Lower leg skin (tissue), 3 donors: ENCODE measurements at regions not wholly inside any gene's neighbourhood (a gene's known extent, or its start where the extent isn't known, plus 50 kb on each side); places are given as distances from the start of the nearest gene placed in this dataset.

ENCODE experiments used
- POLR2A ChIP-seq, 2 donors: fragments of 450-650 bp; IDR thresholded peaks; one replicate each; pipeline ENCODE4 v1.6.1; 2016 to 2017; ENCODE audit warnings: antibody characterized with exemption in 2 of 2, mild to moderate bottlenecking in 1 of 2, moderate library complexity in 1 of 2
- TF ChIP-seq, protein P1 (sequence below), 3 donors: fragments of 450-650 bp; IDR thresholded peaks; one replicate each; pipeline ENCODE4 v1.5.1; 2016; ENCODE audit warnings: antibody characterized with exemption in 3 of 3, mild to moderate bottlenecking in 3 of 3, moderate library complexity in 2 of 3

DNA sequence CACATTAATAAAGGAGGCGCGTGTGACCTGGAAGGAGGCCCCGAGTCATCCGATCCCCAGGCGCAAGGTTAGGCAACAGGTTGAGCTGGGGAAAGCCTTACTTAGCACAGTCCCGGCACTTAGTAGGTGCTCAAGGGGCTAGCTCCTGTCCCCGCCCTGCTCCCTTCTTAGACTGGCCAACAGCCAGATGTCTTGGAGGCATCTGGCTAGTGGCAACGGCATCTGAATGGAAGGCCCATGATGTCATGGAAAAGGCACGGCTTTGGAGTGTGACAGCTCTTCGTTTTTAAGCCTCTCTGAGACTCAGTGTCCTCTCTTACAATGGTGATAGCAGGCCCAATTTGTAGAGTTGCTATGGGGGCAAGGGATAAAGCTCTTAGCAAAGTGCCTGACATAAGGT is 258.3 kb downstream of the CYRIA start:
- TF ChIP-seq, protein P1, sequence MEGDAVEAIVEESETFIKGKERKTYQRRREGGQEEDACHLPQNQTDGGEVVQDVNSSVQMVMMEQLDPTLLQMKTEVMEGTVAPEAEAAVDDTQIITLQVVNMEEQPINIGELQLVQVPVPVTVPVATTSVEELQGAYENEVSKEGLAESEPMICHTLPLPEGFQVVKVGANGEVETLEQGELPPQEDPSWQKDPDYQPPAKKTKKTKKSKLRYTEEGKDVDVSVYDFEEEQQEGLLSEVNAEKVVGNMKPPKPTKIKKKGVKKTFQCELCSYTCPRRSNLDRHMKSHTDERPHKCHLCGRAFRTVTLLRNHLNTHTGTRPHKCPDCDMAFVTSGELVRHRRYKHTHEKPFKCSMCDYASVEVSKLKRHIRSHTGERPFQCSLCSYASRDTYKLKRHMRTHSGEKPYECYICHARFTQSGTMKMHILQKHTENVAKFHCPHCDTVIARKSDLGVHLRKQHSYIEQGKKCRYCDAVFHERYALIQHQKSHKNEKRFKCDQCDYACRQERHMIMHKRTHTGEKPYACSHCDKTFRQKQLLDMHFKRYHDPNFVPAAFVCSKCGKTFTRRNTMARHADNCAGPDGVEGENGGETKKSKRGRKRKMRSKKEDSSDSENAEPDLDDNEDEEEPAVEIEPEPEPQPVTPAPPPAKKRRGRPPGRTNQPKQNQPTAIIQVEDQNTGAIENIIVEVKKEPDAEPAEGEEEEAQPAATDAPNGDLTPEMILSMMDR (IDR thresholded peaks at IDR 0.05), result no peak
- no peak for TF ChIP-seq POLR2A (IDR thresholded peaks at IDR 0.05)
